Adrenal gland (tissue), 9 donors: ENCODE measurements at regions not wholly inside any gene's neighbourhood (a gene's known extent, or its start where the extent isn't known, plus 50 kb on each side); places are given as distances from the start of the nearest gene placed in this dataset.

Source experiments
- DNase-seq, 7 donors: peaks; one replicate each; pipeline ENCODE4 v3.0.0-alpha.2; 2019 to 2020
- H3K27ac ChIP-seq, 5 donors: fragments of 200-600 bp; sonication (generic) in 4 of 5; 1 replicate in 3 of 5; 2 replicates in 2 of 5; pipeline versions ENCODE4 v1.5.1 to v1.8.0; 2016 to 2020; ENCODE audit warnings: mild to moderate bottlenecking in 1 of 5
- H3K27me3 ChIP-seq: fragments of 200-600 bp; 2 replicates; pipeline ENCODE4 v1.8.0; 2021
- H3K36me3 ChIP-seq, 2 donors: fragments of 200-600 bp; replicated peaks in 1 of 2; 1 replicate in 1 of 2; 2 replicates in 1 of 2; pipeline versions ENCODE4 v1.5.1 to v1.8.0; 2018 to 2022
- H3K4me1 ChIP-seq, 2 donors: fragments of 200-600 bp; replicated peaks in 1 of 2; 1 replicate in 1 of 2; 2 replicates in 1 of 2; pipeline versions ENCODE4 v1.5.1 to v1.8.0; 2018 to 2021
- H3K4me3 ChIP-seq, 4 donors: fragments of 200-600 bp; sonication (generic) in 3 of 4; one replicate each; pipeline ENCODE4 v1.5.1; 2016 to 2018
- H3K9me3 ChIP-seq, 3 donors: fragments of 200-600 bp; sonication (generic) in 1 of 3; replicated peaks in 1 of 3; 1 replicate in 2 of 3; 2 replicates in 1 of 3; pipeline versions ENCODE4 v1.5.1 to v1.8.0; 2016 to 2021
- POLR2A ChIP-seq, 2 donors: fragments of 450-650 bp; IDR thresholded peaks; one replicate each; pipeline ENCODE4 v1.6.1; 2017; ENCODE audit warnings: antibody characterized with exemption in 2 of 2, mild to moderate bottlenecking in 2 of 2, moderate library complexity in 1 of 2
- WGBS, 4 donors: extraction: QIAGEN DNeasy Blood & Tissue Kit in 2 of 4; methylation state at CpG; one replicate each; pipeline versions ENCODE4 v1.1.5 to v1.1.7; 2013 to 2017; 5-methylcytosine and 5-hydroxymethylcytosine counted together
- intact Hi-C, 2 donors: fragments of 100-400 bp; cut with DNase I; formaldehyde crosslinking; loops; one replicate each; pipeline versions ENCODE4 v1.14.1 to v1.15.0; 2022 to 2023
- TF ChIP-seq, protein P1 (sequence below), 6 experiments: fragments of 450-650 bp in 4 of 6; fragments of 200-600 bp in 2 of 6; sonication (generic) in 1 of 6; IDR thresholded peaks; 1 replicate in 5 of 6; 2 replicates in 1 of 6; pipeline versions ENCODE4 v1.5.1 to v1.8.0; 2016 to 2021; ENCODE audit warnings: antibody characterized with exemption in 6 of 6, mild to moderate bottlenecking in 2 of 6, moderate library complexity in 1 of 6
- donor health status: healthy with polysubstance abuse.
- donor health status: Bipolar disorder and iron deficiency.
- donor health status: DM: yes; HTN: yes; CAD: no.
- donor health status: DM: no; HTN: no; CAD: no.
- donor health status: DM: no; HTN: no; CAD: no.

DNA sequence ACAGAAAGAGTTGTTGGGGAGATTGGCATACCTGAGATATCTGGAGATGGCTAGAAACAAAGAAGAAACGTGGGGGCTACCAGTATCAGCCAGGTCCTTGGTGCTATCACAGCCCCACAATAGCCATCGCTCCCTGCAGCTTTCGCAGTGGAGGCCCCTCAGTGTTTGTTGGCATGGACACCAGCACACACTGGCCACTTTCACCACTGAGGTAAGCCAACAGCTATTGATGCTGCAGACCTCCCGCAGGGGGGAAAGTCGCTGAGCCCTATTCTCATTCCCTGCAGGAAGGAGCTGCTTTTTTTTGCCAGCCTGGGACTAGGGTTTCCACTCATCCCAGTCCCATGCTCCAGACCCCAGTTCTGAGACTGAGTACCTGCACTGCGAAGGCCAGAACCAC is 879.2 kb upstream of the IGFBP7 start:
- Histone ChIP-seq H3K27ac (no peak overlapping the region), H3K27me3 (no peaks in the 10 kb centered on the region), H3K4me3 (no peak overlapping the region), H3K36me3 (no peaks in the 10 kb centered on the region), H3K4me1 (no peaks in the 10 kb centered on the region), H3K9me3 (no peaks in the 10 kb centered on the region)
- no peak for TF ChIP-seq POLR2A (IDR thresholded peaks at IDR 0.05)
- 76 to 90% (median 86%) methylated on average over 6 of the region's 6 CpGs for WGBS, 4 donors
- intact Hi-C loops = no loop called here
- no peak for DNase-seq

DNA sequence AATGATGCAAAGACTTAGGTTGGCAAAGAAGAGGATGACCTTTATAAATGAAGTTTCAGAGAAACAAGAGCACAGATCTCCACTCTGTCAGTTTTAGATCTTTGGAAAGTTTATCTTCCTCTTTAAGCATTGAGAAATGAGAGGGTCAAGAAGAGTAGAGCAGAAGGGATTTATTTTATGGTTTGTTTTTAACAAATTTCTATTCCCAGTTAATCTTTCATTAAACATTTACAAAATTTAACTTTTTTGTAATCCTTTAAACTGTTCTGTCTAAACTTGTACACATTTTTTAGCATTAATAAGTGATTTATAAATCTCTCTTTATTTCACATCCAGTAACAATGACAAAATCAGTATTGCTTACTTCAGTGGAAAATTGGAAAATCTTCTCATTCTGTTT is 875.0 kb upstream of the IGFBP7 start:
- Histone ChIP-seq H3K4me3 (no peak overlapping the region), H3K9me3 (no peaks in the 10 kb centered on the region), H3K4me1 (no peaks in the 10 kb centered on the region), H3K27me3 (no peaks in the 10 kb centered on the region), H3K36me3 (no peaks in the 10 kb centered on the region), H3K27ac (no peak overlapping the region)
- TF ChIP-seq, protein P1, sequence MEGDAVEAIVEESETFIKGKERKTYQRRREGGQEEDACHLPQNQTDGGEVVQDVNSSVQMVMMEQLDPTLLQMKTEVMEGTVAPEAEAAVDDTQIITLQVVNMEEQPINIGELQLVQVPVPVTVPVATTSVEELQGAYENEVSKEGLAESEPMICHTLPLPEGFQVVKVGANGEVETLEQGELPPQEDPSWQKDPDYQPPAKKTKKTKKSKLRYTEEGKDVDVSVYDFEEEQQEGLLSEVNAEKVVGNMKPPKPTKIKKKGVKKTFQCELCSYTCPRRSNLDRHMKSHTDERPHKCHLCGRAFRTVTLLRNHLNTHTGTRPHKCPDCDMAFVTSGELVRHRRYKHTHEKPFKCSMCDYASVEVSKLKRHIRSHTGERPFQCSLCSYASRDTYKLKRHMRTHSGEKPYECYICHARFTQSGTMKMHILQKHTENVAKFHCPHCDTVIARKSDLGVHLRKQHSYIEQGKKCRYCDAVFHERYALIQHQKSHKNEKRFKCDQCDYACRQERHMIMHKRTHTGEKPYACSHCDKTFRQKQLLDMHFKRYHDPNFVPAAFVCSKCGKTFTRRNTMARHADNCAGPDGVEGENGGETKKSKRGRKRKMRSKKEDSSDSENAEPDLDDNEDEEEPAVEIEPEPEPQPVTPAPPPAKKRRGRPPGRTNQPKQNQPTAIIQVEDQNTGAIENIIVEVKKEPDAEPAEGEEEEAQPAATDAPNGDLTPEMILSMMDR (IDR thresholded peaks at IDR 0.05) = no peak
- TF ChIP-seq POLR2A (IDR thresholded peaks at IDR 0.05) = no peak
- DNase-seq = no peak
- intact Hi-C loops = no loop called here

DNA sequence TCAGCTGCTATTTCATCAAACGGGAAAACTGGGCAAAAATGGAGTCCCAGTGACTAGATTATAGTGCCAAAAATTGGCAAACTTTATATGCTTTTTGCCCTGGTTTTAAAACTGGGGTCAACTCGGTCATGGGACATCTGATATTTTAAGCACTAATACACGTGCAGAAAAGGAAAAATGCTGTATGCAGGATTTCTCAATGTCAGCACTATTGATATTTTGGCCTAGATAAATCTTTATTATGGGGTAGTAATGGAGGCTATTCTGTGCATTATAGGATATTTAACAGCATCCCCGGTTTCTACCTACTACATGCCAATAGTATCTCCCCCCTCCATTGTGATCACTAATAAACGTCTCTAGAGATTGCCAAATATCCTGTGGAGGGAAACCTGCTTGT is 870.9 kb upstream of the IGFBP7 start:
- intact Hi-C loops = no loop called here
- Histone ChIP-seq H3K4me1 (no peaks in the 10 kb centered on the region), H3K36me3 (no peaks in the 10 kb centered on the region), H3K9me3 (no peaks in the 10 kb centered on the region), H3K27ac (no peak overlapping the region), H3K4me3 (no peak overlapping the region), H3K27me3 (no peaks in the 10 kb centered on the region)
- 53 to 66% (median 62%) methylated on average over 5 of the region's 5 CpGs for WGBS, 4 donors
- DNase-seq = no peak
- no peak for TF ChIP-seq POLR2A (IDR thresholded peaks at IDR 0.05)
- TF ChIP-seq, protein P1 (IDR thresholded peaks at IDR 0.05) = no peak

DNA sequence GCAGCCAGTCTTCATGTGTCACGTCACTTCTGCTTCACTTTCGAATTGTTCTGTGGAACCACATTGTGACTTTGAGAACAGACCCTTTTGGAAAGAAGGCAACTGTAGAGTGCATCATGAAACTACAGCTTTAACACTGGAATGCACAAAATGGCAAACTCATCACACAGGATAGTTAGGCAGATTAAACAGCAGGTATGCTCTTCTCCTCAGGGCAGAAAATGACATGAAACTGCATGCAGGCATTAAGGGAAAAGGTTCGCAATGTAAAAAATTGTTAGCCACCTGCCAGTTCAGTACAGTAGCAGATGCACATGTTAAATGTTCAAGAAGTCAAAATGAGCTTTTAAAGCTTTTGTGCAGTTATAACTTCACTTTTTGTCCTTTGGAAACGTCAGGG is 864.6 kb upstream of the IGFBP7 start:
- H3K4me1 ChIP-seq = no peaks in the 10 kb centered on the region
- no peak overlapping the region for H3K27ac ChIP-seq
- intact Hi-C loops = no loop called here
- DNase-seq = no peak
- WGBS, 4 donors = 73 to 81% (median 76%) methylated on average over 4 of the region's 4 CpGs
- no peaks in the 10 kb centered on the region for H3K36me3 ChIP-seq
- H3K27me3 ChIP-seq = no peaks in the 10 kb centered on the region
- no peaks in the 10 kb centered on the region for H3K9me3 ChIP-seq
- no peak overlapping the region for H3K4me3 ChIP-seq
- TF ChIP-seq, protein P1 (IDR thresholded peaks at IDR 0.05) = no peak
- TF ChIP-seq POLR2A (IDR thresholded peaks at IDR 0.05) = no peak

DNA sequence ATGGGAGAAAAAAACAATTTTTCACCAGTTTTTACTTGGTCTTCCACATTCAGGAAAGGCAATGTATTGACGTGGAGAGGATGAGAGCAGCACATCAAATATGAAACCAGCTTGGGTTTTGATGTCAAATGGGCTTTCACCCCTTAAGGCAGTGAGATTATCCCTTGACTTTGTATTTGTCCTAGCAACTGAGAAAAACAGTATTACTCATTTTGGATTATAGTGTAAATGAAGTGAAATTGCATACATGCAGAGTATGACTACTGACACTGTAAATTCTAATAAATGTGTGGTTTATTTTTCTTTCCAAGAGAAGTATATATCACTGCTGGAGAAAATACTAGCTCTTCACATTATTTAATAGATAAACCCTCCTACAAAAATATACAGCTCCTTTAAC is 863.6 kb upstream of the IGFBP7 start:
- Histone ChIP-seq H3K36me3 (no peaks in the 10 kb centered on the region), H3K4me1 (no peaks in the 10 kb centered on the region), H3K4me3 (no peak overlapping the region), H3K27me3 (no peaks in the 10 kb centered on the region), H3K9me3 (no peaks in the 10 kb centered on the region), H3K27ac (no peak overlapping the region)
- WGBS, 4 donors = 59 to 80% (median 70%) methylated on average over 1 of the region's 1 CpG
- TF ChIP-seq, protein P1 (IDR thresholded peaks at IDR 0.05) = no peak
- TF ChIP-seq POLR2A (IDR thresholded peaks at IDR 0.05) = no peak
- intact Hi-C loops = no loop called here
- no peak for DNase-seq
